Spleen (tissue), 7 donors: ENCODE measurements at regions not wholly inside any gene's neighbourhood (a gene's known extent, or its start where the extent isn't known, plus 50 kb on each side); places are given as distances from the start of the nearest gene placed in this dataset.

Experiments used
- POLR2A ChIP-seq, 3 donors: fragments of 450-650 bp; IDR thresholded peaks; one replicate each; pipeline ENCODE4 v1.5.1; 2017; ENCODE audit warnings: antibody characterized with exemption in 3 of 3, mild to moderate bottlenecking in 1 of 3
- TF ChIP-seq, protein P1 (sequence below), 11 experiments: fragments of 200-600 bp in 7 of 11; fragments of 450-650 bp in 4 of 11; sonication (generic) in 4 of 11; IDR thresholded peaks in 8 of 11; conservative IDR thresholded peaks in 3 of 11; 1 replicate in 7 of 11; 2 replicates in 4 of 11; pipeline versions ENCODE4 v1.4.0 to v1.8.0; 2016 to 2021; ENCODE audit warnings: antibody characterized with exemption in 11 of 11, inconsistent platforms in 4 of 11, mild to moderate bottlenecking in 1 of 11
- donor health status: DM: no; HTN: no; CAD: no; lungs with moderate emphysema.
- donor health status: DM: no; HTN: no; CAD: no.
- donor health status: DM: no; HTN: no; CAD: no.

DNA sequence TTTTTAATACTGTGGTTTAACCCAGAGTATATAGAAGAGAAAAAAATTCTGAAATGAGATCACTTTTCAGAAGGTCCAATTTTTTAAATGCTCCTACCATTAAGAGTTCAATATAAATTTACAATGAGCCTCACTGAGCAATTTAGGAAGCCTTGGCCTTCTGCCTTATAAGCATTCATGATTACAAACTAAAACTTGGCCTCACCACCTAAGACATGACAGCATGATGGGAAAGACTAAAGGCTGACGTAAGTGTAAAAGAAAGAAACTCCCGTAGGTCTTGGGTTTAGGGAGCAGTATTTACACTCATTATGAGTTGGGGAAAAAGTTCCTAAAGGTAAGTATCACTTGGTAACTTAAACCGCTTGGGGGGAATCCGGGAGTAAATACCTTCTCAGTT lies 70.7 kb upstream of the ESRRG start:
- TF ChIP-seq, protein P1, sequence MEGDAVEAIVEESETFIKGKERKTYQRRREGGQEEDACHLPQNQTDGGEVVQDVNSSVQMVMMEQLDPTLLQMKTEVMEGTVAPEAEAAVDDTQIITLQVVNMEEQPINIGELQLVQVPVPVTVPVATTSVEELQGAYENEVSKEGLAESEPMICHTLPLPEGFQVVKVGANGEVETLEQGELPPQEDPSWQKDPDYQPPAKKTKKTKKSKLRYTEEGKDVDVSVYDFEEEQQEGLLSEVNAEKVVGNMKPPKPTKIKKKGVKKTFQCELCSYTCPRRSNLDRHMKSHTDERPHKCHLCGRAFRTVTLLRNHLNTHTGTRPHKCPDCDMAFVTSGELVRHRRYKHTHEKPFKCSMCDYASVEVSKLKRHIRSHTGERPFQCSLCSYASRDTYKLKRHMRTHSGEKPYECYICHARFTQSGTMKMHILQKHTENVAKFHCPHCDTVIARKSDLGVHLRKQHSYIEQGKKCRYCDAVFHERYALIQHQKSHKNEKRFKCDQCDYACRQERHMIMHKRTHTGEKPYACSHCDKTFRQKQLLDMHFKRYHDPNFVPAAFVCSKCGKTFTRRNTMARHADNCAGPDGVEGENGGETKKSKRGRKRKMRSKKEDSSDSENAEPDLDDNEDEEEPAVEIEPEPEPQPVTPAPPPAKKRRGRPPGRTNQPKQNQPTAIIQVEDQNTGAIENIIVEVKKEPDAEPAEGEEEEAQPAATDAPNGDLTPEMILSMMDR (IDR thresholded peaks at IDR 0.05 in 8 of 11, conservative IDR thresholded peaks at IDR 0.05 in 3 of 11) = no peak
- TF ChIP-seq POLR2A (IDR thresholded peaks at IDR 0.05) = no peak
